HFFc6 (cell line): ENCODE measurements at regions not wholly inside any gene's neighbourhood (a gene's known extent, or its start where the extent isn't known, plus 50 kb on each side); places are given as distances from the start of the nearest gene placed in this dataset.

Source experiments
- DNase-seq: peaks from one replicate; pipeline ENCODE4 v3.0.0-alpha.2; 2018
- H3K27ac Mint-ChIP-seq: 2 replicates; pipeline ENCODE4 v1.8.0; 2020; ENCODE audit warnings: mild to moderate bottlenecking, mixed read lengths
- H3K27me3 Mint-ChIP-seq: 2 replicates; pipeline ENCODE4 v1.8.0; 2021; ENCODE audit warnings: mild to moderate bottlenecking, moderate library complexity, mixed read lengths; ENCODE audit not compliant: insufficient read depth
- H3K36me3 Mint-ChIP-seq: 2 replicates; pipeline ENCODE4 v1.8.0; 2021; ENCODE audit warnings: low read depth, mixed read lengths
- H3K4me1 Mint-ChIP-seq: 2 replicates; pipeline ENCODE4 v1.8.0; 2020; ENCODE audit warnings: low read depth, mixed read lengths
- H3K4me3 Mint-ChIP-seq: 2 replicates; pipeline ENCODE4 v1.8.0; 2020; ENCODE audit warnings: mild to moderate bottlenecking, moderate library complexity, mixed read lengths
- H3K9me3 Mint-ChIP-seq: 2 replicates; pipeline ENCODE4 v1.8.0; 2020; ENCODE audit warnings: mild to moderate bottlenecking, mixed read lengths
- CTCF ChIP-seq: fragments of 200-600 bp; sonication (generic); IDR thresholded peaks from 2 replicates; pipeline ENCODE4 v1.5.0; 2021; ENCODE audit warnings: antibody characterized with exemption, mild to moderate bottlenecking

- no peak for TF ChIP-seq CTCF
- Mint-ChIP-seq H3K36me3 (no peaks in the 10 kb centered on the region), H3K27ac (peak overlapping the region; percentile 89), H3K9me3 (no peaks in the 10 kb centered on the region), H3K4me1 (peaks cover 79% of the 10 kb centered on the region), H3K27me3 (peaks cover 2% of the 10 kb centered on the region; the same call in 1 of the 2 replicates), H3K4me3 (no peak overlapping the region; the same call in 1 of the 2 replicates)
- peak; percentile 26 for DNase-seq
These were observed 384.8 kb downstream of the TMEM135 start for GRCh38 chr11:87422566-87422965.

GRCh38 chr11:87421422-87421821 lies 383.7 kb downstream of the TMEM135 start:
- H3K4me3 Mint-ChIP-seq = no peak overlapping the region
- H3K27ac Mint-ChIP-seq = peak overlapping the region; percentile 89
- peaks cover 2% of the 10 kb centered on the region; the same call in 1 of the 2 replicates for H3K27me3 Mint-ChIP-seq
- H3K4me1 Mint-ChIP-seq = peaks cover 68% of the 10 kb centered on the region
- no peaks in the 10 kb centered on the region for H3K9me3 Mint-ChIP-seq
- H3K36me3 Mint-ChIP-seq = no peaks in the 10 kb centered on the region
- peak; percentile 83 for DNase-seq
- TF ChIP-seq CTCF = peak; percentile 94

GRCh38 chr11:87417951-87418350 lies 380.2 kb downstream of the TMEM135 start:
- Mint-ChIP-seq H3K27ac (no peak overlapping the region), H3K9me3 (no peaks in the 10 kb centered on the region), H3K4me3 (no peak overlapping the region), H3K27me3 (peaks cover 6% of the 10 kb centered on the region), H3K4me1 (peaks cover 36% of the 10 kb centered on the region), H3K36me3 (no peaks in the 10 kb centered on the region)
- TF ChIP-seq CTCF = no peak
- DNase-seq = no peak

GRCh38 chr11:87405843-87406242 lies 368.1 kb downstream of the TMEM135 start:
- no peak overlapping the region for H3K27ac Mint-ChIP-seq
- H3K4me1 Mint-ChIP-seq = no peaks in the 10 kb centered on the region
- TF ChIP-seq CTCF = no peak

GRCh38 chr11:87405356-87405755 lies 367.6 kb downstream of the TMEM135 start:
- Mint-ChIP-seq H3K4me1 (no peaks in the 10 kb centered on the region), H3K9me3 (no peaks in the 10 kb centered on the region), H3K36me3 (no peaks in the 10 kb centered on the region), H3K4me3 (no peak overlapping the region), H3K27me3 (peaks cover 11% of the 10 kb centered on the region), H3K27ac (no peak overlapping the region)
- DNase-seq = no peak
- TF ChIP-seq CTCF = no peak

More at GRCh38 chr11:87405843-87406242, 368.1 kb downstream of the TMEM135 start:
- Mint-ChIP-seq H3K4me3 (no peak overlapping the region), H3K36me3 (no peaks in the 10 kb centered on the region), H3K27me3 (peaks cover 11% of the 10 kb centered on the region), H3K9me3 (no peaks in the 10 kb centered on the region)
- no peak for DNase-seq

- Mint-ChIP-seq H3K36me3 (no peaks in the 10 kb centered on the region), H3K27me3 (peaks cover 11% of the 10 kb centered on the region), H3K9me3 (no peaks in the 10 kb centered on the region), H3K4me3 (no peak overlapping the region), H3K4me1 (no peaks in the 10 kb centered on the region), H3K27ac (no peak overlapping the region)
- no peak for TF ChIP-seq CTCF
- DNase-seq = no peak
These were observed 363.9 kb downstream of the TMEM135 start for GRCh38 chr11:87401653-87402052.
